ENCODE measurements at regions not wholly inside any gene's neighbourhood (a gene's known extent, or its start where the extent isn't known, plus 50 kb on each side); places are given as distances from the start of the nearest gene placed in this dataset.

DNA sequence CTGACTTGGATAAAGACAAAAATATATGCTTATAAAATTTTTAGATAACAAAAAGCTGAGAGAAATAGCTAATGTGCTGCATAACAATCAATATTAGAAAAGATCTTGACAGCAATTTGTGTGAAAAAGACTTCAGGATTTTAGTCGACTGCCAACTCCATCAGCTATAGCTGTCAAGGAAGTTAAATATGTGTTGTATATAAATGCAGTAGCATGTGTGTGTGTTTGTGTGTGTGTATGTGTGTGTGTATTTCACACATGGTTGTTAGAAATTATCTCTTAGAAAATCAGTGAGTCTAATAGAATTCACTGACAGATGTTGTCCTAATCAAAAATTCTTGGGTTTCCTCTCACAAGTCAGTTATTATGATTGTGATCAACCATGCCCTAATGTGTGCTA lies 171.2 kb downstream of the CASP12 start:
- TF ChIP-seq TAF1 (IDR thresholded peaks at IDR 0.05; ENCODE audit: borderline replicate concordance, insufficient read depth, low read length) (no peak), SIN3A (IDR thresholded peaks at IDR 0.05; ENCODE audit: borderline replicate concordance, insufficient read depth, low read length) (no peak), FOXP2 (optimal IDR thresholded peaks at IDR 0.05; ENCODE audit: borderline replicate concordance, extremely low read depth, extremely low read length, insufficient read depth) (no peak), POLR2AphosphoS5 (IDR thresholded peaks at IDR 0.05; ENCODE audit: low read depth, low read length) (no peak), REST (IDR thresholded peaks at IDR 0.05; ENCODE audit: insufficient read depth in 1 of 2, low read depth in 2 of 2, low read length in 2 of 2) (no peak)
